Neutrophil (primary cell): ENCODE measurements at regions not wholly inside any gene's neighbourhood (a gene's known extent, or its start where the extent isn't known, plus 50 kb on each side); places are given as distances from the start of the nearest gene placed in this dataset.
"Not testable (repeated sequence)": the region's sequence is repeated elsewhere in the genome, so short reads cannot be mapped to it uniquely, and the experiment has no call there.

Source experiments
- H3K27ac ChIP-seq: fragments of 200-600 bp; sonication (generic); 2 replicates; pipeline ENCODE4 v1.5.1; 2016; ENCODE audit warnings: mild to moderate bottlenecking, moderate library complexity
- H3K27me3 ChIP-seq: fragments of 200-600 bp; sonication (generic); 2 replicates; pipeline ENCODE4 v1.6.0; 2016; ENCODE audit warnings: mild to moderate bottlenecking
- H3K36me3 ChIP-seq: fragments of 200-600 bp; sonication (generic); 2 replicates; pipeline ENCODE4 v1.5.1; 2017
- H3K4me1 ChIP-seq, 2 experiments: fragments of 200-600 bp in 1 of 2; sonication (generic) in 1 of 2; 1 replicate in 1 of 2; 2 replicates in 1 of 2; pipeline versions ENCODE4 v1.5.1 to v1.6.1; 2013 to 2016; ENCODE audit warnings: low read depth in 1 of 2, low read length in 1 of 2, mild to moderate bottlenecking in 1 of 2, moderate library complexity in 1 of 2; ENCODE audit not compliant: control insufficient read depth in 1 of 2, insufficient read depth in 1 of 2
- H3K4me3 ChIP-seq, 2 experiments: fragments of 200-600 bp in 1 of 2; sonication (generic) in 1 of 2; 1 replicate in 1 of 2; 2 replicates in 1 of 2; pipeline ENCODE4 v1.5.1; 2013 to 2016; ENCODE audit warnings: low read depth in 1 of 2, low read length in 1 of 2, mild to moderate bottlenecking in 1 of 2, moderate library complexity in 1 of 2
- H3K9me3 ChIP-seq: fragments of 200-600 bp; sonication (generic); 2 replicates; pipeline ENCODE4 v1.5.1; 2016
- TF ChIP-seq, protein P1 (sequence below): fragments of 200-600 bp; sonication (generic); IDR thresholded peaks from 2 replicates; pipeline ENCODE4 v1.5.1; 2016; ENCODE audit warnings: antibody characterized with exemption

DNA sequence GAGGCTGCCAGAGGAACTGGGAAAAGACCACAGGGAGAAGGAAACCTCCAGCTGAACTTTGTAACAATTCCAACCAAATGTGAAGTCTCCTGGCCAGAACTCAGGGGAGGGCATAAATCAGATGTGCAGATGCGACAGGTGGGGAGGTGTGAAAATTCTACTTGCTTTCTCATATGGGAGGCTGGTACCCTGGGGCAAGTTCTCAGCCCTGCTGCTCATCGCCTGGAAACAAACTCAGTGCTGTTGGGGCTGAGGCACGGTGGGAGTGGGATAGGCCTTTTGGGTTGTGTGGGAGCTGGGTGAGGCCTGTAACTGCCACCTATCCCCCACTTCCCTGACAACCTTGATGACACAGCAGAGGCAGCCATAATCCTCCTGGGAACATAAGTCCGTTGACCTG lies 179.6 kb downstream of the ASB1 start:
- H3K4me3 ChIP-seq, result no peak overlapping the region
- H3K4me1 ChIP-seq, result no peaks in the 10 kb centered on the region

GRCh38 chr2:238613610-238614009 lies 186.9 kb downstream of the ASB1 start:
- H3K27me3 ChIP-seq, result no peaks in the 10 kb centered on the region
- no peak overlapping the region for H3K27ac ChIP-seq
- H3K4me1 ChIP-seq, result no peaks in the 10 kb centered on the region
- H3K4me3 ChIP-seq, result no peak overlapping the region
- TF ChIP-seq, protein P1, sequence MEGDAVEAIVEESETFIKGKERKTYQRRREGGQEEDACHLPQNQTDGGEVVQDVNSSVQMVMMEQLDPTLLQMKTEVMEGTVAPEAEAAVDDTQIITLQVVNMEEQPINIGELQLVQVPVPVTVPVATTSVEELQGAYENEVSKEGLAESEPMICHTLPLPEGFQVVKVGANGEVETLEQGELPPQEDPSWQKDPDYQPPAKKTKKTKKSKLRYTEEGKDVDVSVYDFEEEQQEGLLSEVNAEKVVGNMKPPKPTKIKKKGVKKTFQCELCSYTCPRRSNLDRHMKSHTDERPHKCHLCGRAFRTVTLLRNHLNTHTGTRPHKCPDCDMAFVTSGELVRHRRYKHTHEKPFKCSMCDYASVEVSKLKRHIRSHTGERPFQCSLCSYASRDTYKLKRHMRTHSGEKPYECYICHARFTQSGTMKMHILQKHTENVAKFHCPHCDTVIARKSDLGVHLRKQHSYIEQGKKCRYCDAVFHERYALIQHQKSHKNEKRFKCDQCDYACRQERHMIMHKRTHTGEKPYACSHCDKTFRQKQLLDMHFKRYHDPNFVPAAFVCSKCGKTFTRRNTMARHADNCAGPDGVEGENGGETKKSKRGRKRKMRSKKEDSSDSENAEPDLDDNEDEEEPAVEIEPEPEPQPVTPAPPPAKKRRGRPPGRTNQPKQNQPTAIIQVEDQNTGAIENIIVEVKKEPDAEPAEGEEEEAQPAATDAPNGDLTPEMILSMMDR, result no peak
- no peaks in the 10 kb centered on the region for H3K36me3 ChIP-seq
- H3K9me3 ChIP-seq, result no peaks in the 10 kb centered on the region

More for the DNA sequence above, 179.6 kb downstream of the ASB1 start:
- Histone ChIP-seq H3K36me3 (no peaks in the 10 kb centered on the region), H3K9me3 (no peaks in the 10 kb centered on the region), H3K27ac (no peak overlapping the region), H3K27me3 (no peaks in the 10 kb centered on the region)
- TF ChIP-seq, protein P1, result no peak

GRCh38 chr2:238614376-238614775 lies 187.6 kb downstream of the ASB1 start:
- no peaks in the 10 kb centered on the region for H3K4me1 ChIP-seq
- TF ChIP-seq, protein P1, result no peak
- H3K27me3 ChIP-seq, result no peaks in the 10 kb centered on the region
- H3K36me3 ChIP-seq, result no peaks in the 10 kb centered on the region
- no peak overlapping the region for H3K27ac ChIP-seq
- H3K4me3 ChIP-seq, result no peak overlapping the region
- no peaks in the 10 kb centered on the region for H3K9me3 ChIP-seq

DNA sequence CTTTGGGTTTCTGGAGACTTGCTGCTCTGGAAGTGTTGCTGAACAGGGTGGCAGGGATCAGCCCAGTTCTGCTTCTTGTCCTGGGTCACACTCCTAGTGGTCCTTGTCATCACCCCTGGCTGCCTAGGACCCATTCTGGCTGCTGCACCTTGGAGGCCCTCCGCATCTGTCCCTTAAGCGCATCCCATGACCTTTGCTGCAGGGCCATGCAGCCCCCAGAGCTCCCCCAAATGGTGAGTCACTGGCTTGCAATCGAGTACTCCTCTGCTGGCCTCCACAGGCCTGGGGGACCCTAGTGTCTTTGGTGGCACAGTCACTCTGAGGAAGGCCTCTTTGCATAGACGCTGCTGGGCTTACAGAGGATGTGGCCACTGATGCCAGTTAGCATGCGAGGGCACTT lies 188.5 kb downstream of the ASB1 start:
- TF ChIP-seq, protein P1, result no peak
- no peaks in the 10 kb centered on the region for H3K9me3 ChIP-seq

GRCh38 chr2:238616681-238617080 lies 190.0 kb downstream of the ASB1 start:
- H3K4me1 ChIP-seq, result no peaks in the 10 kb centered on the region
- H3K36me3 ChIP-seq, result no peaks in the 10 kb centered on the region

More for the DNA sequence above, 188.5 kb downstream of the ASB1 start:
- no peak overlapping the region for H3K4me3 ChIP-seq
- no peak overlapping the region for H3K27ac ChIP-seq
- no peaks in the 10 kb centered on the region for H3K36me3 ChIP-seq
- no peaks in the 10 kb centered on the region for H3K27me3 ChIP-seq
- H3K4me1 ChIP-seq, result no peaks in the 10 kb centered on the region

DNA sequence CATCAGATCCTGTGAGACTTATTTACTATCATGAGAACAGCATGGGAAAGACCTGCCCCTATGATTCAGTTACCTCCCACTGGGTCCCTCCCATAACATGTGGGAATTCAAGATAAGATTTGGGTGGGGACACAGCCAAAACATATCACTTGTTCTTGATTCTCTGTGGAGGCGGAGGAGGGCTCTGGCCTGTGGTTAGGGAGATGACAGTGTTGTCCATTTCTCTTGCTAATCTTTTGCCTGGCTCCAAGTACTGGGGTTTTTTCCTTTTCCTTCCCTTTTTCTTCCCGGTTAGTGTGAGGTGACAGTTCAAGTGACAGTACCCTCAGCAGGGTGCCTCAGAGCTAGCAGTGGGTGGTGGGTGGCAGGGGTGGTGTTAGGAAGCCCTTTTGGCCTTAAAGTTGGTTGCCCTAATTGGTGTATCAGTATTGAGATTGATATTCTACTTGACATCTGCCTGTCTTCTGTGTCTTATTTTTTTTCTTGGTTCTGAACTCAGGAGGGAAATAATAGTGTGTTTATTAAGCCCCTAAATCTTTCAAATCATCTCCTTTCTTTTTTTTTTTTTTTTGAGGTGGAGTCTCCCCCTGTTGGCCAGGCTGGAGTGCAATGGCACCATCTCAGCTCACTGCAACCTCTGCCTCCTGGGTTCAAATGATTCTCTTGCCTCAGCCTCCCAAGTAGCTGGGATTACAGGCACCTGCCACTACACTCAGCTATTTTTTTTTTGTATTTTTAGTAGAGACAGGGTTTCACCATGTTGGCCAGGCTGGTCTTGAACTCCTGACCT lies 192.0 kb downstream of the ASB1 start:
- not testable (repeated sequence) for H3K9me3 ChIP-seq, H3K36me3 ChIP-seq, H3K4me3 ChIP-seq, H3K4me1 ChIP-seq, H3K27ac ChIP-seq
- peaks cover 10% of the 10 kb centered on the region for H3K27me3 ChIP-seq

More at GRCh38 chr2:238616681-238617080, 190.0 kb downstream of the ASB1 start:
- Histone ChIP-seq H3K9me3 (no peaks in the 10 kb centered on the region), H3K27me3 (peaks cover 10% of the 10 kb centered on the region), H3K27ac (no peak overlapping the region), H3K4me3 (no peak overlapping the region)
- TF ChIP-seq, protein P1, result no peak
